HepG2 (cell line): ENCODE measurements at regions not wholly inside any gene's neighbourhood (a gene's known extent, or its start where the extent isn't known, plus 50 kb on each side); places are given as distances from the start of the nearest gene placed in this dataset.

Source experiments
- ATAC-seq: fragments of 200-7000 bp; cut with Tn5 transposase; 3 replicates; pipeline ENCODE4 v1.9.1; 2020; ENCODE audit warnings: mild to moderate bottlenecking, moderate library complexity
- BruUV-seq: library from RNA; stranded (reverse); fragments of 400-500 nt; replicated peaks from 2 replicates; lab custom pipeline; 2021; lab: Mats Ljungman, UMichigan
- CTCF ChIA-PET: fragments of 300-600 bp; formaldehyde crosslinking; extraction: SDS; loops from one replicate; lab custom pipeline; 2021; ENCODE audit warnings: low total read pairs, inconsistent platforms, low intra/inter-chr PET ratio; lab: Yijun Ruan, JAX
- POLR2A ChIA-PET: fragments of 350-600 bp; sonication (Branson Sonifier 250); formaldehyde crosslinking; loops from one replicate; lab custom pipeline; 2020; ENCODE audit warnings: antibody characterized with exemption, inconsistent platforms; lab: Yijun Ruan, JAX
- DNase-seq: peaks from one replicate; pipeline ENCODE4 v3.0.0-alpha.2; 2015; ENCODE audit warnings: low spot score
- FAIRE-seq: peaks from 3 replicates; lab custom pipeline; 2011; peaks lifted over from hg19 to GRCh38; lab: Jason Lieb, UNC
- H2AFZ ChIP-seq: one replicate; pipeline ENCODE4 v1.6.1; 2011; ENCODE audit warnings: low read length, inconsistent platforms
- H3K27ac ChIP-seq: fragments of 300-600 bp; 3 replicates; pipeline ENCODE4 v1.8.0; 2011; ENCODE audit warnings: mixed run types, mild to moderate bottlenecking, mixed read lengths, low read length, inconsistent platforms; ENCODE audit not compliant: insufficient read depth; ENCODE audit errors: extremely low read length
- H3K27me3 ChIP-seq, 2 experiments: fragments of 200-600 bp in 1 of 2; 2 replicates in 1 of 2; 3 replicates in 1 of 2; pipeline versions ENCODE4 v1.6.0 to v1.8.0; 2011; ENCODE audit warnings: low read length in 2 of 2, mild to moderate bottlenecking in 2 of 2, moderate library complexity in 2 of 2, inconsistent platforms in 1 of 2; ENCODE audit not compliant: insufficient read depth in 2 of 2, control insufficient read depth in 1 of 2
- H3K36me3 ChIP-seq, 2 experiments: fragments of 200-600 bp in 1 of 2; replicated peaks in 1 of 2; 2 replicates in 1 of 2; 3 replicates in 1 of 2; pipeline versions ENCODE4 v1.5.1 to v1.8.0; 2011; ENCODE audit warnings: low read length in 2 of 2, inconsistent platforms in 1 of 2; ENCODE audit not compliant: insufficient read depth in 2 of 2, control insufficient read depth in 1 of 2
- H3K4me1 ChIP-seq: 2 replicates; pipeline ENCODE4 v1.5.1; 2012; ENCODE audit warnings: low read length, inconsistent platforms; ENCODE audit not compliant: insufficient read depth
- H3K4me2 ChIP-seq: 2 replicates; pipeline ENCODE4 v1.6.0; 2011; ENCODE audit warnings: low read depth, low read length, inconsistent platforms
- H3K4me3 ChIP-seq, 3 experiments: fragments of 200-600 bp in 1 of 3; sonication (generic), shearing (Covaris generic) in 1 of 3; replicated peaks in 1 of 3; 2 replicates each; pipeline ENCODE4 v1.5.1; 2011 to 2016; ENCODE audit warnings: low read length in 3 of 3, inconsistent platforms in 2 of 3, low read depth in 2 of 3, mild to moderate bottlenecking in 2 of 3, control low read depth in 1 of 3, mixed read lengths in 1 of 3; ENCODE audit not compliant: insufficient read depth in 1 of 3
- H3K79me2 ChIP-seq: one replicate; pipeline ENCODE4 v1.6.1; 2011; ENCODE audit warnings: low read length, inconsistent platforms; ENCODE audit not compliant: insufficient read depth
- H3K9ac ChIP-seq: 2 replicates; pipeline ENCODE4 v1.6.0; 2011; ENCODE audit warnings: mild to moderate bottlenecking, low read depth, low read length, inconsistent platforms; ENCODE audit not compliant: insufficient read depth
- H3K9me3 ChIP-seq: 2 replicates; pipeline ENCODE4 v1.5.1; 2012; ENCODE audit warnings: mild to moderate bottlenecking, low read length
- H4K20me1 ChIP-seq: 2 replicates; pipeline ENCODE4 v1.6.0; 2011; ENCODE audit warnings: inconsistent platforms, mild to moderate bottlenecking, low read length, moderate library complexity; ENCODE audit not compliant: insufficient read depth
- EED ChIP-seq: sonication (generic); formaldehyde crosslinking; IDR thresholded peaks from 2 replicates; pipeline ENCODE4 v1.5.0; 2020; ENCODE audit warnings: mild to moderate bottlenecking, missing genetic modification reagents
- FOXA3 ChIP-seq: IDR thresholded peaks from 2 replicates; pipeline ENCODE4 v1.6.1; 2016; ENCODE audit warnings: missing genetic modification reagents, missing compliant biosample characterization
- HIC2 ChIP-seq: sonication (generic); formaldehyde crosslinking; IDR thresholded peaks from 2 replicates; pipeline ENCODE4 v1.9.0; 2022; ENCODE audit warnings: low read depth, missing genetic modification reagents
- HNF4G ChIP-seq, 2 experiments: sonication (generic) in 1 of 2; formaldehyde crosslinking in 1 of 2; IDR thresholded peaks; 2 replicates each; pipeline versions ENCODE4 v1.4.0 to v1.6.1; 2011 to 2020; ENCODE audit warnings: borderline replicate concordance in 2 of 2, low read depth in 2 of 2, mild to moderate bottlenecking in 2 of 2, low read length in 1 of 2, missing genetic modification reagents in 1 of 2, moderate library complexity in 1 of 2
- HOXD1 ChIP-seq: sonication (generic); formaldehyde crosslinking; IDR thresholded peaks from 2 replicates; pipeline ENCODE4 v1.5.0; 2020; ENCODE audit warnings: missing genetic modification reagents
- KAT7 ChIP-seq: IDR thresholded peaks from 2 replicates; pipeline ENCODE4 v1.6.1; 2018; ENCODE audit warnings: borderline replicate concordance, missing compliant biosample characterization
- KLF13 ChIP-seq: sonication (generic); formaldehyde crosslinking; IDR thresholded peaks from 2 replicates; pipeline ENCODE4 v1.4.0; 2020; ENCODE audit warnings: mild to moderate bottlenecking, missing genetic modification reagents
- KLF16 ChIP-seq, 2 experiments: sonication (generic) in 1 of 2; formaldehyde crosslinking in 1 of 2; IDR thresholded peaks; 2 replicates each; pipeline versions ENCODE4 v1.6.1 to v1.8.0; 2016 to 2023; ENCODE audit warnings: missing genetic modification reagents in 2 of 2, missing compliant biosample characterization in 1 of 2
- NFAT5 ChIP-seq: sonication (generic); formaldehyde crosslinking; IDR thresholded peaks from 2 replicates; pipeline ENCODE4 v1.4.0; 2020; ENCODE audit warnings: missing genetic modification reagents
- PHB2 ChIP-seq: fragments of 450-650 bp; IDR thresholded peaks from 2 replicates; pipeline ENCODE4 v1.6.1; 2018; ENCODE audit not compliant: partially characterized antibody
- RXRA ChIP-seq: sonication (generic); formaldehyde crosslinking; IDR thresholded peaks from 2 replicates; pipeline ENCODE4 v1.5.1; 2020; ENCODE audit warnings: missing genetic modification reagents
- TSC22D2 ChIP-seq: sonication (generic); formaldehyde crosslinking; IDR thresholded peaks from 2 replicates; pipeline ENCODE4 v1.5.1; 2020; ENCODE audit warnings: missing genetic modification reagents, mild to moderate bottlenecking, borderline replicate concordance
- YY1 ChIP-seq: IDR thresholded peaks from 2 replicates; pipeline ENCODE4 v1.6.1; 2011; ENCODE audit warnings: low read length, low read depth, moderate library complexity, mild to moderate bottlenecking; ENCODE audit not compliant: insufficient read depth, insufficient replicate concordance
- ZBTB20 ChIP-seq: sonication (generic); formaldehyde crosslinking; IDR thresholded peaks from 2 replicates; pipeline ENCODE4 v1.8.1; 2023; ENCODE audit warnings: missing genetic modification reagents, low read depth, mild to moderate bottlenecking, borderline replicate concordance
- ZMAT3 ChIP-seq: sonication (generic); formaldehyde crosslinking; conservative IDR thresholded peaks from 2 replicates; pipeline ENCODE4 v1.7.0; 2021; ENCODE audit warnings: missing genetic modification reagents
- ZNF263 ChIP-seq: sonication (generic); formaldehyde crosslinking; IDR thresholded peaks from 2 replicates; pipeline ENCODE4 v1.4.0; 2020; ENCODE audit warnings: missing genetic modification reagents
- WGBS: methylation state at CpG from one replicate; pipeline ENCODE4 v1.1.6; 2017; ENCODE audit warnings: low lambda C conversion rate; 5-methylcytosine and 5-hydroxymethylcytosine counted together
- in situ Hi-C: cut with HindIII; loops from 2 replicates; pipeline ENCODE4 v1.10.0; 2017; ENCODE audit warnings: low pct_unique_long_range_greater_than_20kb; ENCODE audit not compliant: extremely low pct_ligation_motif_present
- intact Hi-C: fragments of 100-400 bp; cut with micrococcal nuclease; formaldehyde crosslinking; loops from one replicate; pipeline ENCODE4 v1.10.0; 2022; ENCODE audit not compliant: unreplicated experiment
- TF ChIP-seq, protein P1 (sequence below): IDR thresholded peaks from 2 replicates; pipeline ENCODE4 v1.6.1; 2016; ENCODE audit warnings: missing compliant biosample characterization, missing genetic modification reagents, borderline replicate concordance

DNA sequence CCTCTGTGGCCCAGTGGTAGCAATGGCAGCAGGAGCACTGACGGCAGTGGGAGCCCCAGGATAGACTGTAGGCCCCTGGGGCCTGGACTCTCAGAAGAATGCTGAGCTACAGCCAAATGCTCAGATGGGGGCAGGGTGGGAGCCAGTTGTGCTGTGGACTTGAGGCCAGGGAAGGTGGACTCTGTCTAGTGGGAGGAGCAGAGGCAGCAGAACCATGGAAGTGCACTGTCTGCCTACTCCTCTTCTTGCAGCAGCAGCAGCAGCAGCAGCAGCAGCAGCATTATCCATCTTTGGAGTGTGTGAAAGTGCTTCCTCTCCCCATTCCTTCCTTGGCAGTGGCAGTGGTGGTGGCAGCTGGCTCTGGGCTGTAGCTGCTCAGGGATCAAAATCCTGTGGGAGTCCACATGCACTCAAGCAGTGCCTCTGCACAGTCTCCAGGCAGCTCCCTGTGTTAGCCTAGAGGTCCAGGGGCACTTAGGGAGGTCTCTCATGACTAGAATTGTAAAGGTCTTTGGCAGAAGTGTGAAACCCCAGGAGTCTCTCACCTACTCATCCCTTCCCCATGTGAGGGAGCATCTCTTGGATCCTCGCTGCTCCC is 917.9 kb upstream of the B3GALT2 start:
- Histone ChIP-seq H4K20me1 (no peaks in the 10 kb centered on the region), H3K4me2 (no peak overlapping the region), H3K9me3 (no peaks in the 10 kb centered on the region), H3K4me1 (peaks cover 9% of the 10 kb centered on the region), H3K36me3 (no peaks in the 10 kb centered on the region), H3K79me2 (no peaks in the 10 kb centered on the region), H3K27me3 (no peaks in the 10 kb centered on the region), H3K27ac (no peak overlapping the region), H2AFZ (no peak overlapping the region), H3K9ac (no peak overlapping the region), H3K4me3 (no peak overlapping the region)
- POLR2A ChIA-PET, result no interaction called here
- in situ Hi-C loops (no loop called here), intact Hi-C loops (no loop called here)
- CTCF ChIA-PET, result no interaction called here
- no peak for FAIRE-seq
- ATAC-seq, result peak; percentile 97
- DNase-seq, result peak; percentile 28
- BruUV-seq, result no TSS peak
- 23% methylated on average over 1 of the region's 2 CpGs for WGBS
- TF ChIP-seq EED (CRISPR knock-in tag), result no peak
- TF ChIP-seq ZNF263 (CRISPR knock-in tag), result no peak
- no peak for TF ChIP-seq TSC22D2
- no peak for TF ChIP-seq HOXD1
- TF ChIP-seq, protein P1, sequence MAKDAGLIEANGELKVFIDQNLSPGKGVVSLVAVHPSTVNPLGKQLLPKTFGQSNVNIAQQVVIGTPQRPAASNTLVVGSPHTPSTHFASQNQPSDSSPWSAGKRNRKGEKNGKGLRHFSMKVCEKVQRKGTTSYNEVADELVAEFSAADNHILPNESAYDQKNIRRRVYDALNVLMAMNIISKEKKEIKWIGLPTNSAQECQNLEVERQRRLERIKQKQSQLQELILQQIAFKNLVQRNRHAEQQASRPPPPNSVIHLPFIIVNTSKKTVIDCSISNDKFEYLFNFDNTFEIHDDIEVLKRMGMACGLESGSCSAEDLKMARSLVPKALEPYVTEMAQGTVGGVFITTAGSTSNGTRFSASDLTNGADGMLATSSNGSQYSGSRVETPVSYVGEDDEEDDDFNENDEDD (CRISPR knock-in tag), result no peak
- no peak for TF ChIP-seq ZBTB20 (CRISPR knock-in tag)
- TF ChIP-seq KAT7 (CRISPR knock-in tag), result no peak
- no peak for TF ChIP-seq FOXA3 (CRISPR knock-in tag)
- TF ChIP-seq RXRA, result no peak
- TF ChIP-seq PHB2, result no peak
- TF ChIP-seq YY1, result peak; percentile 20
- no peak for TF ChIP-seq HIC2 (CRISPR knock-in tag)
- TF ChIP-seq NFAT5 (CRISPR knock-in tag), result no peak
- TF ChIP-seq HNF4G (IDR thresholded peaks at IDR 0.05; ENCODE audit: borderline replicate concordance, low read depth, low read length), result peak; percentile 47; the same call in 1 of the 2 replicates
- no peak for TF ChIP-seq HNF4G (CRISPR knock-in tag; IDR thresholded peaks at IDR 0.05; ENCODE audit: borderline replicate concordance, low read depth)
- no peak for TF ChIP-seq ZMAT3 (CRISPR knock-in tag)
- no peak for TF ChIP-seq KLF13 (CRISPR knock-in tag)
- no peak for TF ChIP-seq KLF16 (CRISPR knock-in tag; IDR thresholded peaks at IDR 0.05)
